Inflammatory macrophage treated with lipopolysaccharide for 1 hour (primary cell): ENCODE measurements at regions not wholly inside any gene's neighbourhood (a gene's known extent, or its start where the extent isn't known, plus 50 kb on each side); places are given as distances from the start of the nearest gene placed in this dataset.
"Not testable (repeated sequence)": the region's sequence is repeated elsewhere in the genome, so short reads cannot be mapped to it uniquely, and the experiment has no call there.

Experiments used
- DNase-seq, 2 donors: peaks; one replicate each; pipeline ENCODE4 v3.0.0-alpha.2; 2020 to 2022

DNA sequence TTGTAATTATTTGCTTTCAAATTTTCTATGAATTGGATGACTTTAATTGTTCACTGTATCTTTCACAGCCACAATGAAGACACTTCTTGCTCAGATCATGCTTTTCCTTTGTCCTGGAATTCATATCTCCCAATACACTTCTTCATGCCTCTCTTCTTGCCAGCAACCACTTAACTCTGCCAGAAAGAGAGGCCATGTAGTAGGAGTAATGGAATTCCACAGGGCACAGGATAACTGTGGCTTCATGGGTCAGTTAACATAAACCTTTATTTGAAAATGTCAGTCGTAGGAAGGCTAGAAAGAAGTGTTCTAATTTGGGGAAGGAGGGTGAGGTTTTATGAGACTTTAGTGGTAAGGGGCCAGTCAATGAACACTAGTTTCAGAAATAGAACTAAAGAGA is 190.3 kb downstream of the TMEM167A start:
- no peak for DNase-seq

DNA sequence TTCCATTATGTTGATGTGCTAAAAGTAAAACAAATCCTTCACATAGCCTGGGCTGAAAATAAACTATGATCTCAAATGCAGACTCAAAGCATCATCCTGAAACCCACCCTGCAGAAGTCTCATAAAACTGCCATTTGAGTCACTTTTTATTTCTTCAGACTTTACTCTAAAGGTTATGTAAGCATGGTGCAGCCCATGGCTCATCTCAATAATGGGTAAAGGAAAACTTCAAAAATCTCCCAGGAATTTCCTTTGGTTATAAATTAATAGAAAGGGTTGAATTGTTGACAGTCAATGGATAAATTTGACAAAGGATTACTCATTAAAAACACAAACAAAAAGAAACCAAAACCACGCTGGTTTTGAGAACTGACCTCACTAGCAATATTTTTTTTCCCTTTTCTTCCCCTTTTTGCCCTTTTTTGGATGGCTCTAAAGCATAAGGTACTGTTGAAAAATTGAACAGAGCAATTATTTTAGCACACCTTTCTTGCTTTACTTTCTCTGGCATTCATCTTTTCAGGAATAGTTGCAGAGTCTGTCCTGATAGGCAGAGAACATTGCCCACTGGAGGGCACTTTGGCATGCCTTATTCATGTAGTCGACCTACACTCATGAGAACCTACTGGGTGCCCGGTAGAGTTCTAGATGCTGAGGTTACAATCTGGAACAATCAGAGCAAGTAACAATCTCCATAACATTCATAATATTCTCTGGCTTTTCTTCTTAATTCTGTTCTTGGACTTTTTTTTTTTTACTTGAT is 191.4 kb downstream of the TMEM167A start:
- peak; percentile 32 to 33 for DNase-seq

DNA sequence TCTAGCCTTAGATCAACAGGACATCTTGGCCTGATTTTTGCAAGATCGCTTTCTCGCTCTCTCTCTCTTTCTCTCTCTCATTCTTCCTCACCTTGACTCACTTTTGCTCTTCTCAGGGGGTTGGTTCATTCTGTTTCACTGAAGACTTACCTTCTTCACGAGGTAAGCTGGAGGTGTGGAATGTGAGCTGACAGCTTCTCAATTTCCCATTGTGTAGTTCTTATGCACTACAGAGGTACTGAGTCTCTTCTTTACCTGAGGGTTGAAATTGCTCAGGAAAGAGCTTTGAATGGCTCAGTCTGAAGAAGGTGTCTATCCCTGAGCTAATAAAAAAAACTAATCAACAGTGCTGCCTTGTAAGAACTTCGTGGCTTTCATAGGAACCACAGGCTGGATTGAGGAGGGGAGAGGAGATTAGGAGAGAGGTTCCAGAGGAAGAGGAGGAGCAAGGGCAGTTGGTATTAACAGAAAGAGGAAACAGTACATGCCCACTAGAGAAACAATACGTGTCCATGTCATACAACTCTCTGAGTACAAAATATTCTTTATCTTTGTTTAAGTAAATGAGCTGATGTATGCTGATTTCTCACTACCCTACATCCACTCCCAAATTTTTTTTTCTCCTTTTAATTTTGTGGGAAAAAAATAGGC is 192.2 kb downstream of the TMEM167A start:
- DNase-seq = no peak

DNA sequence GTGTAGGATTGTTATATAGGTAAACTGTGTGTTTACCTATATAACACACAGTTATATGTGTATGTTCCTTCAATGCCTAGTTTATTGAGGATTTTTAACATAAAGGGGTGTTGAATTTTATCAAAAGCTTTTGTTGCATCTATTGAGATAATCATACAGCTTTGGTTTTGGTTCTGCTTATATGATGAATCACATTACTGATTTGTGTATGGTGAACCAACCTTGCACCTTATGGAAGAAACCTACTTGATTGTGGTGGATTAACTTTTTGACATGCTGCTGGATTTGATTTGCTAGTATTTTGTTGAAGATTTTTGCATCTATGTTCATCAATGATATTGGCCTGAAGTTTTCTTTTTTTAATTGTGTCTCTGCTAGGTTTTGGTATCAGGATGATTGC is 194.9 kb downstream of the TMEM167A start:
- DNase-seq = no peak

DNA sequence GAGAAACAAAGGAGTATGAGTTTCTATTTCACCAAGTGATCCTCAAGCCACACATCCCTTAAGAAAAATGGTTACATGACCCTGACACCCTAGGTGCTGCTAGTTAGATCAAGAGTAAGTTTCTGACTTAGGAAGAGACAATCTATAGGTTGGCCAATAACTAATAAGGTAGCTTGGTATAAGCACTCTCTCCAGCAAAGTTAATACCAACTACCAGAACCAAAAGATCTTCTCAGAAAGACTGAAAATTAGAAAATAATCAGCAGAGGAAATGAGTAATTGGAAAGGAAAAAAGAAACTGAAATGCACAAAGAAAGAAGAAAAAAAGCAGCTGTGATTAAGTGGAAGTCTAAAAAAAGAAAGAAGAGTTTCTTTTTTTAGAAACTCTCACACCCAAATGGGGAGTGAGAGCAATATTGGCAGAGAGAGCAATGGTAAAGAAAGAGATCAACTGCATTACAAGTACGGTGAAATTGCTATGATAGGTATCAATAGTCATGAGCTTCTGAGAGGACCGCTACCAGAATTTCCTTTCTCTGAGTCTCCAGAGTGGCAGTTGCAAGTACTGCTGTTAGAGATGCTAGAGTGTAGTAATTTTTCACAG is 195.5 kb downstream of the TMEM167A start:
- no peak for DNase-seq

DNA sequence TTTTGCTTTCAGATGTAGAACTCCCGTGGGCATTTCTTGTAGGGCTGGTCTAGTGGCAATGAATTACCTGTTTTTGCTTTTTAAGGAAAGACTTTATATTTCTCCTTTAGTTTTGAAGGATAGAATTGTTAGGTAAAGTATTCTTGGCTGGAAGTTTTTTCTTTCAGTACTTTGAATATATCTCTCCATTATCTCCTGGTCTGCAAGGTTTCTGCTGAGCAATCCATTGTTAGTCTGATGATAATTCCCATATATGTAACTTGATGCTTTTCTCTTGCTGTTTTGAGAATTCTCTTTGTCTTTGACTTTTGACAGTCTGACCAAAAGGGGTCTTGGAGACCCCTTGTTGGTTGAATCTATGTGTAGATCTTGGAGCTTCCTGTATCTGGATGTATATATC is 198.1 kb downstream of the TMEM167A start:
- DNase-seq = no peak

DNA sequence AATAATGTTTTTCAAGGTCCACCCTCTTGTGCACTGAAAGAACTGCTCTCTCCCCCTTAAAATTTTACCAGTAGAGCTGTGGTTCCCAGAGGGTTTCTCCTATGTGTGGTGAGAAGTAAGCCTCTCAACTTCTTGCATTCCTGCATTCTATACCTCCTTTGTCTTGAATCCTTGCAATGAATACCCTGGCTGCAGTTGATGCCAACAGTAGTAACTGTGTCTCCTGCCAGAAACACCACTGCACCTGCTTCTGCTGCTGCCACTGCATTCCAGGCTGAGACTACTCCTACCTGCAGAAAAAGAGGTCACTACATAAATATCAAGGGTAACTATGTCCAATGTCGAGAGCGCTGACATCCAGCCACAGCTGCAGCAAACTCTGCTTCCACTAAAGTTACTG is 203.7 kb downstream of the TMEM167A start:
- DNase-seq = no peak

DNA sequence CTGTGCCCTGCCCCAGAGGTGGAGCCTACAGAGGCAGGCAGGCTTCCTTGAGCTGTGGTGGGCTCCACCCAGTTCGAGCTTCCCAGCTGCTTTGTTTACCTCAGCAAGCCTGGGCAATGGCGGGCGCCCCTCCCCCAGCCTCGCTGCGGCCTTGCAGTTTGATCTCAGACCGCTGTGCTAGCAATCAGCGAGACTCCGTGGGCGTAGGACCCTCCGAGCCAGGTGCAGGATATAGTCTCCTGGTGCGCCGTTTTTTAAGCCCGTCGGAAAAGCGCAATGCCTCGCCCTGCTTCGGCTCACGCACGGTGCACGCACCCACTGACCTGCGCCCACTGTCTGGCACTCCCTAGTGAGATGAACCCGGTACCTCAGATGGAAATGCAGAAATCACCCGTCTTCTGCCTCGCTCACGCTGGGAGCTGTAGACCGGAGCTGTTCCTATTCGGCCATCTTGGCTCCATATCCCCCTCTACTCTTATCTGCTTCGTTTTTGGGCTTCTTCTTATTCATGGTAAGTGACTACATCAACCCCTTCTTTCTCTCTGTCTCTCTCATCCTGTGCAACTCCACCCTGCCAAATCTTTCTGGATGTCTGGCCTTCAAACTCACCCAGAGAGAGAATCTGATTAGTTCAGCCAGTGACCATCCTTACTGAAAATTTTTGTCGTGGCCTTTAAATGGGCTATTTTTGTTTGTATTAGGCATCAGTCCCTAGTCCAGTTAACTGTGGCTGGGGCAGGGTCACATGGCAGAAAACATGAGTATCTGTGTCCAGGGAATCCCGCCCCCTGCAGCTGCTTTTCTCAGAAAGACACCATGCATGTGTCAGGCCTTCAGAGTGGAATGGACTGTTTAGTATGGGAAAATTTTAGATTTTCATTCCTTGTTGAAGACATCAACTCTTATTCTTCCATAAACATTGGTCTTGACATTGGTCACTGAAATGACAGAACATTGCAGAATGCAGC is 204.6 kb downstream of the TMEM167A start:
- not testable (repeated sequence) for DNase-seq

DNA sequence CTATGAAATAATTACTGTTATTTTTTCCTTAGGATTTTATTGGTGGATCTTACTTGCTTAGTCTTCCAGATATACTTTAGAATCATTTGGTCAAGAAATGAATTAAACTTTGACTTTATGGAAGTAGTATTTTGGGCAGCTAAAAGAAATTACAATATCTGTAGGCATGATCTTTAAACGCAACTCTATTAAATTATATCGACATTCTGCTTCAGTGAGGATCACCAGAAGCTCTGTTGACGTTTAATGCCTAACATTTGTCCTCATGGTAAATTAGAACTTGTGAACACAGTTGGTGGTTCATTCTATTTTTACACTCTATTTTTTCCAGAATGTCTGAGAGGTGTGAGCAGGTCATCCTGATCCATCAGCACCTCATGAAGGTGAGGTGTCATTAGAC is 211.6 kb downstream of the TMEM167A start:
- DNase-seq = no peak

DNA sequence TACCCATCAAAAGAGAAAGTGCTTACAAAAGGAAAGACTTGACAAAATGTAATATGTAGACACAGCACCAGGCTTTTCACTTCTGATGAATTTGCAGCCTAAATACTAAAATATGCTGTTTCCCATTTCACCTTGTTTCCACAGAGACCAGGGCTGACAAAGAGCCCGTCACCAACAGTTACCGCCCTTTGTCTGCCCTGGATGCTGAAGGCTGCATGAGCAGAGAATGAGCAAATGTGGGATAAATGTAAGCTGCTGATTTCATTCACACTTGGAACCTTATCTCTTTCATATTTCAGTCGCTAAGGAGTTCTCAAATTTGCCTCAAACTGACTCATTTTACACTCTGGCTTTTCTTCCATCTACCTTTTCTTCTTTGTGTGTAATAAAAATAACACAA is 213.9 kb downstream of the TMEM167A start:
- DNase-seq = no peak

DNA sequence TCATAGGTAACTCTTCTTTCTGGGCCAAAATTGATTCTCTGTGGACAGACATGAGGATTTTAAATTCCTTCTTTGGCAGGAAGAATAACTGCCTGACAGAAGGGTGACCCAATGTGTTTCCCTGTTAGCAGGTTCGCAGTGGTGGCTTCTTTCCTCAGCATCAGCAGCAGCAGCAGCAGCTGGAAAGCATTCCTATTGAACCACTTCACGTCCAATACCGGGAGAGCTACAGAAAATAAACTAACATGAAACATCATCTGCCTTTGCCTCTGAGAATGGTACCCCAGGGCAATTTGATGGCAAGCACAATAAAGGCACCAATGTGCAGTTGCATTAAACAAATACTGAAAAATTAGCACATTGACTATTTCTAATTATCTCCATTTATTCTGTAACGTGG is 214.5 kb downstream of the TMEM167A start:
- no peak for DNase-seq

DNA sequence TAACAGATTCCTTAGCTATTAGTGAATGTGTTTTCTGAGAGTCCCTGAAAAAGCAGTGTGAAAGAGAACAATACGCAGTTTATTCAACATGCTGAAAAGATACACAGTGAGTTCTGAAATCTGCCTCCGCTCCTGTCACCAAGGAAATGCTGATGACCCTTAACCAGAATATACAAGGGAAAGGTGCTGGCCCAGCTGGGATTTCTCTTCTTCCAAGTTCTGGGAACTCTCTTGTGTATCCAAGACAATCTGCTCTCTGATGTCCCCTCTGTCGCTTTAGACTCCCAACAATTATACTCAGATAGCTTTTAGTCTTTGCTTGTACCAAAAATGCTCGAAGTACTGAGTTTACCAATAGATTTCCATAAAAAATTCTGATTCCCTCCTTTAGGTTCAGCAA is 214.9 kb downstream of the TMEM167A start:
- DNase-seq = no peak

DNA sequence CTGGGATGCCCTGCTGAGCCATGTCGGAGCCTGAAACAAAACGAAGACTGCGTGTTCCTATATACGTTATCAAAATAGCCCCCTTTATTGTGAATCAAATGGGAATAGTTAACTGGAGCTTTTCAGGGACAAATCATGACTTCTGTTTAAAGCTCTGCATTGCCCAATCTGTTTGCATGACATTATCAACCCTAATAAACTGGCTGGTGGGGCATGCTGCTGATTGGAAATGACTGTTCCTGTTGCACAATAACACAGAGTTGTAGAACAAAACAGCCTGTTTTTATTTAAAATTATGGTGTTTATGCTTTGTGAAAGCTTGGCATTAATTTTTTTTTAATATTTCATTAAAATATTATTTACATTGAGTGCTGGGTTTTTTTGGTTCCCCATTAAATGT is 215.5 kb downstream of the TMEM167A start:
- DNase-seq = no peak

DNA sequence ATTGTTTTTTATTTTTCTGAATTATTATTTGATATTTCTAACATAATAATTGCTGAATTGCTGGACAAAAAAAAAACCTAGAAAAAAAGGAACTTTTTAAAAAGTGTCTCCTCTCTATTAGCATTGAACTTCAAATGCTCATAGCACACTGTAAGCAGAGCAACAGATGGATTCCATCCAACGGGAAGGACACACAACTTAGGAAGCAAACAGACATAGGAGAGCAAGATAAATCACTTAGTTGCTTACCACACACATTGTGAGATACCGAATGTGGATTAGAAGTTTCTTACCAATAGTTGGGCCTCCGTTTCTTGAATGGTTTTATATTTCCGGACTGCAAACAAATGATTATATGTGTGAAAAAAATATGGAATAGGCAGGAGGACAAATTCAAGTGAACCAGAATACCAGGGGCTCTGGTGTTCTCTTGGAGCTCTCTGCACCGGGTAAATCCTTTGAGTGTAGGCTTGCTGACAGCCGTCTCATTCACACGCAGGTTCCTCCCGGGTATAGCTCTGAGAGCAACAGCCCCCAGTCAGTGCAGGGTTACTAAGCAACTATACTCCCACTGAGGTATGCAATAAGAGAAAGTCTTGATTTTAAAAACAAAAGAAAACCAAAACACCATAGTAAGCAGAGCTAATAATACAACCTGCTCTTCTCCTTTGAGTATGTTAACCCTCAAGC is 217.6 kb downstream of the TMEM167A start:
- no peak for DNase-seq

DNA sequence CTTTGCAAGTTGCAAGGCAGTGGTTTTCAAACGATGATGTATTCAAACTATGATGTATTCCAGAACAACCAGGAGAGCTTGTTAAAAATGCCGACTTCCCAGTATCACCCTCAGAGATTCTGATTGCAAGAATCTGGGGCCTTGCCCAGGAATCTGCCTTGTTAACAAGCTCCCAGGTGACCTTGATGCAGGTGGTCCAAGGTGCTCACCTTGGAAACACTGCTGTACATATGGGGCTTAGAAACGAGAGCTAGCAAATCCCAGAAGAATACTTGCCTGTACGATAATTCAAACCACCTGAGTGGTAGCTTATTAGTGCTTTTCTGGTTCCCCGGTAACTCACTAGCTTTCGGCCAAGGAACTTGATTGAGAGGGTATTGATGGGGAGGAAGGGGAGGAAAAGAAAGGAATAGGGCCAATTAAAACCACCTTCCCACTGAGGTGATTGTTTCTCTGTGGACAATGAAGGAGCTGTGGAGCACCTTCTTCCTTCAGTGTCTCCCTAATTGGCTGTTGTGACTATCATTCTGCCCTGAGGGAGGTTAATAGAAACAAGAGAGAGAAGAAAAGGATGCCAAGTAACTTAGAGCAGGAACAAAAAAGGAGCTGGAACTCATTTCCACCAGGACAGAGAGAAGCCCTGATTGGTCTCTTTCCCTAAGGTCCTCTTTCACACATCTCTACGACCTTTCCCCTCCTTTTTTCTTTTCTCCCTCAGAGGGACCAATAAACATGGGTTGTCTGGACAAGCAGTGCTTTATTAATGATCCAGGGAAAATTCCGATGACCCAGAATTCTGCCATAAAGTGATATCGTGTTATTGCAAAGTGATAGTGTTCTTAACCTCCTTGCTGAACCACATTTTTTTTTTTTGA is 218.8 kb downstream of the TMEM167A start:
- DNase-seq = no peak

DNA sequence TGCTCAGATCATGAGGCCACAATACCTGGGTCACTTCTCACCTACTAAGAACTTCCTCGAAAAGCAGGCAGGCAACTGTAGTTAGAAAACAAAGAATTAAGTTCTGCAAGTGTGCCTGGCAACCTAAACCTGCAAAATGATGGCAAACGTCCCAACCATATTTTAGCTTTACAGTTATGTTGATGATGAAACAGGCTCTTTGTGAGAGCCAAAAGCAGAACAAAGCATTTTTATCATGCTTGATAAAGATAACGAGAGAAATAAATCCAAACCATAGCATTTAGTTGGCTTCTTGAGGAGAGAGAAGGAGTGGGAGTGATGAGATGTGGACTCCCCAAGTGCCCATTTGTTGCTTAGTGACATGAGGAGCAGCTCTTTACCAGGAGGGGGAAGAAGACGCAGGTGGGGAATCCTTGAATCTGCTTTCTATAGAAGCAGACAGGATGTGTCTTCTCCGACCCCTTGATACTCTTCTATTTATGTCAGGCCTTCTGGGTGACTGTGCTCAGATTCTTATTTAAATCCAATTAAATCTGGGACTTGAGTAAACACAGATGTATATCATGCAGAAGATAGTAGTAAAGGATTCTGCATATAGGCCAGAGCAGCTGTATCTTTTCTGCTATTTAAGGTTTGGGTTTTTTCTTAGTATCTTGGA is 221.2 kb downstream of the TMEM167A start:
- DNase-seq = no peak

DNA sequence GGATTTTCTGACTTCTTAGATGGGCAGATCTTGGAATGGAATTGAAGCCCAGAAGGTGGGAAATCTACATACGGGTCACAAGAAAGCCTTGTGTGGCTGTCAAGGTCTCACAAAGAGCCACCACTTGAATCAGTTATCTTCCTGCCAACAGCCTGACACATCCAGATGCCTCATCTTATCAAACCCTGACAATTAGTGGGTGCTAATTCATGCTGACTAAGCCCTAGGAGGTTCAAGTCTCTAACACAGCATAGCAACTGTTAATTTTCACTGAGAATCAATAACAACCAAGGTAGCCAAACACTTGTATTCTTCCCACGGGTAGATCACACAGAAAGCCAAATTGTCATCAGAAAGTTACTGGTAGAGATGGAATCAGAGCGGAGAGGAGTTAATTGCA is 222.2 kb downstream of the TMEM167A start:
- no peak for DNase-seq

DNA sequence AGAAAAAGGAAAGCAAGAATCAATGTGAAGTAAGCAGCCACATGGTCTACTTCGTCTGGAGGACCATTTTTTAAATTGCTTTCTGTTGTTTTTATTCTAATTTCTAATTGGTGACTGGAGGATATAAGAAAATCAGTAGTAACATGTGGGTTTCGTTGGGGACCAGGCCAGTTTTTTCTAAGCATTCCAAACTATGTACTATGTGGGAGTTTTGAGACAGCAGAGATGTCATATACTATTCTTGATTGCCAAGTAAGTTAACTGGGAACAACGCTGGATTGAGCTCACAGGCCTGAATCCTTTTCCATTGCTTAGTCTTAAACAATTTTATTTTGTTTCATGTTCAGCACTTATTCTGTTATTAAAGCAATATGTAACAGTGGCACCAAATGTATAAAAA is 225.7 kb downstream of the TMEM167A start:
- DNase-seq = no peak

DNA sequence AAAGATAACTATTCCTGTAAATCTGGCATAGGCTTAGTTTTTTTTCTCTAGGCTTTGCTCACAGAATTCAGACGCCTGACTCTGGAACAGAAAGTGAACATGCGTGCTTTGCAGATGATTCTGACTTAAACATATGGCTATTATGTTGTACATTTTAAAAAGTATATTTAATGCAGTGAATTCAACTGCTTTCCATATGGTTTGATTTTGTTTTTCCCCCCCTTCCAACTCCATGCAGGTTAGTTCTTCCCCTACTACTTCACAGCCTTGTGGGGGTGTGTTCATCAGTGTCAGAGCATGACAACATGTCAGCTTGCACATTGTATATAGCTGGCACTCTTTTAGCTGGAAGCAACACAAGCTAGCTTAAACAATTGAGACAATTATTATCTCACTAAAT is 226.8 kb downstream of the TMEM167A start:
- no peak for DNase-seq

DNA sequence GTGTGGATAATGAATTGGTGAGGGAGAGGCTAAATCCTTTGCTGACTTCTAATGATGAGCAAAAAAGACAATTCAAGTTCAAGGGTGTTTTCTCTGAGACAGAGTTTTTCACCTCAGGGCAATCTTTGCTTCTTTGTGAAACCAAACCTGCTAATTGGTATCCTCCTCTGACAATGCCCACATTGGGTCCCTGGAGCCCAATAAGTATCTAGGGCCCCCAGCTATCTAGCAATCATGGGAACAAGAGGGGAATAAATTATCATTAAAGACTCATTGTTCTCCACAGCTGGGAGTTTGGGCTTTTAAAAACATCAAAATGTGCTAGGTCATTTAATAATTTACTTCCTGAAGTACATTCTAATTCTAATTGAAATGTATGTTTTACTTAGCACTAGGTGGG is 227.3 kb downstream of the TMEM167A start:
- DNase-seq = no peak

DNA sequence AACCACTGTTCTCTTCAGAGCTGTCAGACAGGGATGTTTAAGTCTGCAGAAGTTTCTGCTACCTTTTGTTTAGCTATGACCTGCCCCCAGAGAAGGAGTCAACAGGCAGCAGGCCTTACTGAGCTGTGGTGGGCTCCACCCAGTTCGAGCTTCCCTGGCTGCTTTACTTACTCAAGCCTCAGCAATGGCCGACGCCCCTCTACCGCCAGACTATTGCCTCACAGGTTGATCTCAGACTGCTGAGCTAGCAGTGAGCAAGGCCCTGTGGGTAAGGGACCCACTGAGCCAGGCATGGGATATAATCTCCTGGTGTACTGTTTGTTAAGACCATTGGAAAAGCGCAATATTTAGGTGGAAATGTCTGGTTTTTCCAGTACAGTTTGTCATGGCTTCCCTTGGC is 229.6 kb downstream of the TMEM167A start:
- DNase-seq = no peak
